Activated CD4-positive, alpha-beta T cell treated with anti-CD3 and anti-CD28 coated beads, Interleukin-2, amount 10 ng/mL, durations not matched to agents 24 days and 14 days (primary cell): ENCODE measurements at regions not wholly inside any gene's neighbourhood (a gene's known extent, or its start where the extent isn't known, plus 50 kb on each side); places are given as distances from the start of the nearest gene placed in this dataset.

Experiments used
- DNase-seq: peaks from one replicate; pipeline ENCODE4 v3.0.0; 2022
- H3K27ac Mint-ChIP-seq: one replicate; pipeline ENCODE4 v1.8.0; 2022; ENCODE audit warnings: mild to moderate bottlenecking, mixed read lengths
- H3K27me3 Mint-ChIP-seq: one replicate; pipeline ENCODE4 v1.8.0; 2022; ENCODE audit warnings: mixed read lengths
- H3K36me3 Mint-ChIP-seq: one replicate; pipeline ENCODE4 v1.8.0; 2022; ENCODE audit warnings: low read depth, mild to moderate bottlenecking, mixed read lengths
- H3K4me1 Mint-ChIP-seq: one replicate; pipeline ENCODE4 v1.8.0; 2021; ENCODE audit warnings: mixed read lengths
- H3K4me3 Mint-ChIP-seq: one replicate; pipeline ENCODE4 v1.8.0; 2022; ENCODE audit warnings: mild to moderate bottlenecking, moderate library complexity, mixed read lengths
- H3K9me3 Mint-ChIP-seq: one replicate; pipeline ENCODE4 v1.8.0; 2021; ENCODE audit warnings: mixed read lengths
- intact Hi-C: fragments of 100-400 bp; cut with micrococcal nuclease; formaldehyde crosslinking; loops from one replicate; pipeline ENCODE4 v1.15.1; 2023

- Mint-ChIP-seq H3K27me3 (no peaks in the 10 kb centered on the region), H3K4me1 (no peaks in the 10 kb centered on the region), H3K36me3 (no peaks in the 10 kb centered on the region), H3K9me3 (no peaks in the 10 kb centered on the region), H3K27ac (no peak overlapping the region), H3K4me3 (no peak overlapping the region)
- intact Hi-C loops: no loop called here
- no peak for DNase-seq
Observed at GRCh38 chr2:192473331-192473730, 278.6 kb upstream of the TMEFF2 start.

- no peak for DNase-seq
- no peak overlapping the region for H3K4me3 Mint-ChIP-seq
- intact Hi-C loops: no loop called here
- H3K27me3 Mint-ChIP-seq: no peaks in the 10 kb centered on the region
- H3K4me1 Mint-ChIP-seq: no peaks in the 10 kb centered on the region
- H3K9me3 Mint-ChIP-seq: no peaks in the 10 kb centered on the region
- no peak overlapping the region for H3K27ac Mint-ChIP-seq
- H3K36me3 Mint-ChIP-seq: no peaks in the 10 kb centered on the region
Observed at GRCh38 chr2:192471982-192472381, 277.2 kb upstream of the TMEFF2 start.

GRCh38 chr2:192469612-192470011 lies 274.9 kb upstream of the TMEFF2 start:
- Mint-ChIP-seq H3K27me3 (no peaks in the 10 kb centered on the region), H3K4me3 (no peak overlapping the region), H3K36me3 (no peaks in the 10 kb centered on the region), H3K4me1 (no peaks in the 10 kb centered on the region), H3K9me3 (no peaks in the 10 kb centered on the region), H3K27ac (no peak overlapping the region)
- intact Hi-C loops: no loop called here
- DNase-seq: no peak

- no peak overlapping the region for H3K27ac Mint-ChIP-seq
- intact Hi-C loops: no loop called here
- no peaks in the 10 kb centered on the region for H3K9me3 Mint-ChIP-seq
- no peaks in the 10 kb centered on the region for H3K36me3 Mint-ChIP-seq
- H3K4me1 Mint-ChIP-seq: no peaks in the 10 kb centered on the region
- no peaks in the 10 kb centered on the region for H3K27me3 Mint-ChIP-seq
- DNase-seq: no peak
- H3K4me3 Mint-ChIP-seq: no peak overlapping the region
Observed at GRCh38 chr2:192467953-192468660, 273.4 kb upstream of the TMEFF2 start.

- Mint-ChIP-seq H3K36me3 (no peaks in the 10 kb centered on the region), H3K9me3 (no peaks in the 10 kb centered on the region)
Observed at GRCh38 chr2:192465141-192465540, 270.4 kb upstream of the TMEFF2 start.

GRCh38 chr2:192459422-192459821 lies 264.7 kb upstream of the TMEFF2 start:
- no peaks in the 10 kb centered on the region for H3K9me3 Mint-ChIP-seq
- no peak overlapping the region for H3K4me3 Mint-ChIP-seq
- no peaks in the 10 kb centered on the region for H3K36me3 Mint-ChIP-seq
- intact Hi-C loops: no loop called here
- no peaks in the 10 kb centered on the region for H3K27me3 Mint-ChIP-seq
- no peak overlapping the region for H3K27ac Mint-ChIP-seq
- no peaks in the 10 kb centered on the region for H3K4me1 Mint-ChIP-seq
- no peak for DNase-seq

More at GRCh38 chr2:192465141-192465540, 270.4 kb upstream of the TMEFF2 start:
- Mint-ChIP-seq H3K4me1 (no peaks in the 10 kb centered on the region), H3K4me3 (no peak overlapping the region), H3K27me3 (no peaks in the 10 kb centered on the region), H3K27ac (no peak overlapping the region)
- DNase-seq: no peak
- intact Hi-C loops: no loop called here

GRCh38 chr2:192448881-192449280 lies 254.1 kb upstream of the TMEFF2 start:
- intact Hi-C loops: no loop called here
- H3K4me3 Mint-ChIP-seq: no peak overlapping the region
- H3K9me3 Mint-ChIP-seq: no peaks in the 10 kb centered on the region
- H3K27me3 Mint-ChIP-seq: no peaks in the 10 kb centered on the region
- H3K27ac Mint-ChIP-seq: no peak overlapping the region
- DNase-seq: no peak
- H3K36me3 Mint-ChIP-seq: no peaks in the 10 kb centered on the region
- no peaks in the 10 kb centered on the region for H3K4me1 Mint-ChIP-seq

- H3K9me3 Mint-ChIP-seq: no peaks in the 10 kb centered on the region
- no peaks in the 10 kb centered on the region for H3K27me3 Mint-ChIP-seq
- no peak overlapping the region for H3K27ac Mint-ChIP-seq
- H3K4me1 Mint-ChIP-seq: no peaks in the 10 kb centered on the region
- H3K36me3 Mint-ChIP-seq: no peaks in the 10 kb centered on the region
- no peak overlapping the region for H3K4me3 Mint-ChIP-seq
- no peak for DNase-seq
- intact Hi-C loops: no loop called here
Observed at GRCh38 chr2:192444286-192444838, 249.6 kb upstream of the TMEFF2 start.

GRCh38 chr2:192443831-192444230 lies 249.1 kb upstream of the TMEFF2 start:
- H3K36me3 Mint-ChIP-seq: no peaks in the 10 kb centered on the region

GRCh38 chr2:192438239-192438638 lies 243.5 kb upstream of the TMEFF2 start:
- intact Hi-C loops: no loop called here
- Mint-ChIP-seq H3K9me3 (no peaks in the 10 kb centered on the region), H3K27me3 (no peaks in the 10 kb centered on the region), H3K4me3 (no peak overlapping the region), H3K4me1 (no peaks in the 10 kb centered on the region), H3K36me3 (no peaks in the 10 kb centered on the region), H3K27ac (no peak overlapping the region)
- no peak for DNase-seq

More at GRCh38 chr2:192443831-192444230, 249.1 kb upstream of the TMEFF2 start:
- Mint-ChIP-seq H3K4me3 (no peak overlapping the region), H3K27ac (no peak overlapping the region), H3K9me3 (no peaks in the 10 kb centered on the region), H3K27me3 (no peaks in the 10 kb centered on the region), H3K4me1 (no peaks in the 10 kb centered on the region)
- intact Hi-C loops: no loop called here
- no peak for DNase-seq

GRCh38 chr2:192437653-192438052 lies 242.9 kb upstream of the TMEFF2 start:
- H3K27ac Mint-ChIP-seq: no peak overlapping the region
- no peak for DNase-seq
- no peaks in the 10 kb centered on the region for H3K9me3 Mint-ChIP-seq
- H3K4me3 Mint-ChIP-seq: no peak overlapping the region
- H3K36me3 Mint-ChIP-seq: no peaks in the 10 kb centered on the region
- no peaks in the 10 kb centered on the region for H3K27me3 Mint-ChIP-seq
- intact Hi-C loops: no loop called here
- no peaks in the 10 kb centered on the region for H3K4me1 Mint-ChIP-seq

- DNase-seq: no peak
- Mint-ChIP-seq H3K4me1 (no peaks in the 10 kb centered on the region), H3K36me3 (no peaks in the 10 kb centered on the region), H3K4me3 (no peak overlapping the region), H3K27ac (no peak overlapping the region), H3K9me3 (no peaks in the 10 kb centered on the region), H3K27me3 (no peaks in the 10 kb centered on the region)
- intact Hi-C loops: no loop called here
Observed at GRCh38 chr2:192424243-192424642, 229.5 kb upstream of the TMEFF2 start.

GRCh38 chr2:192419786-192420185 lies 225.1 kb upstream of the TMEFF2 start:
- Mint-ChIP-seq H3K27ac (no peak overlapping the region), H3K36me3 (no peaks in the 10 kb centered on the region), H3K9me3 (no peaks in the 10 kb centered on the region), H3K4me1 (no peaks in the 10 kb centered on the region), H3K27me3 (no peaks in the 10 kb centered on the region), H3K4me3 (no peak overlapping the region)
- DNase-seq: no peak
- intact Hi-C loops: no loop called here

GRCh38 chr2:192416060-192416459 lies 221.3 kb upstream of the TMEFF2 start:
- intact Hi-C loops: no loop called here
- Mint-ChIP-seq H3K4me3 (no peak overlapping the region), H3K36me3 (no peaks in the 10 kb centered on the region), H3K27ac (no peak overlapping the region), H3K4me1 (no peaks in the 10 kb centered on the region), H3K27me3 (no peaks in the 10 kb centered on the region), H3K9me3 (no peaks in the 10 kb centered on the region)
- DNase-seq: no peak

- intact Hi-C loops: no loop called here
- DNase-seq: no peak
- no peak overlapping the region for H3K4me3 Mint-ChIP-seq
- H3K27me3 Mint-ChIP-seq: no peaks in the 10 kb centered on the region
- no peaks in the 10 kb centered on the region for H3K9me3 Mint-ChIP-seq
- no peak overlapping the region for H3K27ac Mint-ChIP-seq
- no peaks in the 10 kb centered on the region for H3K4me1 Mint-ChIP-seq
- no peaks in the 10 kb centered on the region for H3K36me3 Mint-ChIP-seq
Observed at GRCh38 chr2:192414794-192415193, 220.1 kb upstream of the TMEFF2 start.
